Activated T-helper 1 cell treated with anti-CD3 and anti-CD28 coated beads, Interleukin-2, amount 50 U/mL, for 16 hours (primary cell): ENCODE measurements at regions not wholly inside any gene's neighbourhood (a gene's known extent, or its start where the extent isn't known, plus 50 kb on each side); places are given as distances from the start of the nearest gene placed in this dataset.

Experiments
- DNase-seq, 2 donors: peaks; one replicate each; pipeline ENCODE4 v3.0.0-alpha.2; 2020; ENCODE audit warnings: low read depth in 1 of 2, low spot score in 1 of 2

GRCh38 chr6:108751851-108752732 lies 96.1 kb upstream of the ARMC2 start:
- no peak for DNase-seq

- no peak for DNase-seq
Measured at GRCh38 chr6:108752733-108753590, 95.3 kb upstream of the ARMC2 start.

GRCh38 chr6:108755257-108756240 lies 92.7 kb upstream of the ARMC2 start:
- no peak for DNase-seq

GRCh38 chr6:108757357-108757756 lies 90.9 kb upstream of the ARMC2 start:
- DNase-seq = no peak

GRCh38 chr6:108758884-108759283 lies 89.3 kb upstream of the ARMC2 start:
- no peak for DNase-seq

GRCh38 chr6:108760126-108761050 lies 87.8 kb upstream of the ARMC2 start:
- no peak for DNase-seq

- DNase-seq = no peak
Measured at GRCh38 chr6:108762394-108762793, 85.8 kb upstream of the ARMC2 start.

- DNase-seq = no peak
Measured at GRCh38 chr6:108763931-108764579, 84.2 kb upstream of the ARMC2 start.

- no peak for DNase-seq
Measured at GRCh38 chr6:108764580-108764950, 83.7 kb upstream of the ARMC2 start.

- DNase-seq = no peak
Measured at GRCh38 chr6:108765495-108765894, 82.7 kb upstream of the ARMC2 start.

- DNase-seq = no peak
Measured at GRCh38 chr6:108766419-108766818, 81.8 kb upstream of the ARMC2 start.

GRCh38 chr6:108766886-108767285 lies 81.3 kb upstream of the ARMC2 start:
- no peak for DNase-seq

- no peak for DNase-seq
Measured at GRCh38 chr6:108767418-108768165, 80.6 kb upstream of the ARMC2 start.

- no peak for DNase-seq
Measured at GRCh38 chr6:108768166-108768555, 80.1 kb upstream of the ARMC2 start.

- DNase-seq = no peak
Measured at GRCh38 chr6:108768792-108769524, 79.3 kb upstream of the ARMC2 start.

- no peak for DNase-seq
Measured at GRCh38 chr6:108771421-108771820, 76.8 kb upstream of the ARMC2 start.

GRCh38 chr6:108774555-108774954 lies 73.7 kb upstream of the ARMC2 start:
- DNase-seq = no peak

- no peak for DNase-seq
Measured at GRCh38 chr6:108777536-108777935, 70.7 kb upstream of the ARMC2 start.
